Endothelial cell of umbilical vein (primary cell): ENCODE measurements at regions not wholly inside any gene's neighbourhood (a gene's known extent, or its start where the extent isn't known, plus 50 kb on each side); places are given as distances from the start of the nearest gene placed in this dataset.

Experiments
- BruUV-seq: library from RNA; stranded (reverse); fragments of 400-500 nt; replicated peaks from 2 replicates; lab custom pipeline; 2021; lab: Mats Ljungman, UMichigan
- CTCF ChIA-PET: fragments of 300-600, 350-600 bp; sonication (Branson Sonifier 250); formaldehyde crosslinking; loops from one replicate; lab custom pipeline; 2021; ENCODE audit warnings: antibody characterized with exemption, inconsistent platforms; lab: Charles Lee
- POLR2A ChIA-PET: fragments of 300-600, 350-600 bp; sonication (Branson Sonifier 250); formaldehyde crosslinking; loops from one replicate; lab custom pipeline; 2021; ENCODE audit warnings: antibody characterized with exemption, inconsistent platforms; lab: Charles Lee
- DNase-seq: peaks from one replicate; pipeline ENCODE4 v3.0.0-alpha.2; 2011; ENCODE audit warnings: low read depth, low spot score
- FAIRE-seq: peaks from 2 replicates; lab custom pipeline; 2011; peaks lifted over from hg19 to GRCh38; lab: Jason Lieb, UNC
- H2AFZ ChIP-seq: 2 replicates; pipeline ENCODE4 v1.6.0; 2012; ENCODE audit warnings: low read depth, low read length, control low read depth, inconsistent platforms
- H3K27ac ChIP-seq: 2 replicates; pipeline ENCODE4 v1.5.1; 2011; ENCODE audit warnings: low read depth, mild to moderate bottlenecking, control low read depth, low read length, moderate library complexity; ENCODE audit not compliant: insufficient read depth
- H3K27me3 ChIP-seq, 2 experiments: 2 replicates each; pipeline versions ENCODE4 v1.6.0 to v1.6.1; 2011; ENCODE audit warnings: low read length in 2 of 2, mixed read lengths in 1 of 2; ENCODE audit not compliant: control insufficient read depth in 2 of 2, insufficient read depth in 2 of 2
- H3K36me3 ChIP-seq, 2 experiments: 2 replicates in 1 of 2; 3 replicates in 1 of 2; pipeline ENCODE4 v1.5.1; 2011; ENCODE audit warnings: low read length in 2 of 2, mild to moderate bottlenecking in 1 of 2, moderate library complexity in 1 of 2; ENCODE audit not compliant: control insufficient read depth in 2 of 2, insufficient read depth in 2 of 2; ENCODE audit errors: extremely low read depth in 1 of 2
- H3K4me1 ChIP-seq: 3 replicates; pipeline ENCODE4 v1.5.1; 2011; ENCODE audit warnings: mild to moderate bottlenecking, low read length; ENCODE audit not compliant: control insufficient read depth, insufficient read depth; ENCODE audit errors: extremely low read depth
- H3K4me2 ChIP-seq: 2 replicates; pipeline ENCODE4 v1.6.1; 2011; ENCODE audit warnings: low read length, control low read depth, mixed read lengths; ENCODE audit not compliant: insufficient read depth
- H3K4me3 ChIP-seq, 3 experiments: fragments of 200-600 bp in 1 of 3; sonication (generic), shearing (Covaris generic) in 1 of 3; replicated peaks in 1 of 3; 2 replicates each; pipeline ENCODE4 v1.5.1; 2011 to 2016; ENCODE audit warnings: control low read depth in 3 of 3, low read length in 3 of 3, mild to moderate bottlenecking in 2 of 3, inconsistent platforms in 1 of 3, low read depth in 1 of 3, moderate library complexity in 1 of 3; ENCODE audit not compliant: insufficient read depth in 1 of 3
- H3K79me2 ChIP-seq: 2 replicates; pipeline ENCODE4 v1.6.0; 2012; ENCODE audit warnings: low read length, inconsistent platforms; ENCODE audit not compliant: control insufficient read depth, insufficient read depth
- H3K9ac ChIP-seq: replicated peaks from 2 replicates; pipeline ENCODE3; 2011; ENCODE audit warnings: low read length, control low read depth; ENCODE audit not compliant: insufficient read depth; ENCODE audit errors: extremely low read depth
- H3K9me1 ChIP-seq: replicated peaks from 3 replicates; pipeline ENCODE4 v1.6.0; 2011; ENCODE audit warnings: mild to moderate bottlenecking, low read length; ENCODE audit not compliant: control insufficient read depth, insufficient read depth; ENCODE audit errors: extremely low read depth
- H3K9me3 ChIP-seq: replicated peaks from 2 replicates; pipeline ENCODE4 v1.5.1; 2012; ENCODE audit warnings: low read length, inconsistent platforms; ENCODE audit not compliant: control insufficient read depth, insufficient read depth
- H4K20me1 ChIP-seq: replicated peaks from 2 replicates; pipeline ENCODE3; 2011; ENCODE audit warnings: mild to moderate bottlenecking, low read length; ENCODE audit not compliant: control insufficient read depth, insufficient read depth; ENCODE audit errors: extremely low read depth
- EZH2 ChIP-seq: IDR thresholded peaks from 2 replicates; pipeline ENCODE4 v1.6.1; 2012; ENCODE audit warnings: borderline replicate concordance, low read depth, mild to moderate bottlenecking, moderate library complexity, low read length, inconsistent platforms; ENCODE audit not compliant: severe bottlenecking
- FOS ChIP-seq: IDR thresholded peaks from 2 replicates; pipeline ENCODE4 v1.6.1; 2011; ENCODE audit warnings: mild to moderate bottlenecking, low read length, moderate library complexity, borderline replicate concordance; ENCODE audit not compliant: insufficient read depth
- GATA2 ChIP-seq: IDR thresholded peaks from 2 replicates; pipeline ENCODE4 v1.7.0; 2011; ENCODE audit warnings: low read depth, mild to moderate bottlenecking, moderate library complexity, mixed read lengths, low read length; ENCODE audit not compliant: insufficient read length, insufficient read depth
- JUN ChIP-seq: IDR thresholded peaks from 2 replicates; pipeline ENCODE4 v1.6.1; 2011; ENCODE audit warnings: borderline replicate concordance, low read depth; ENCODE audit not compliant: insufficient read length, insufficient read depth
- MYC ChIP-seq: IDR thresholded peaks from one replicate; pipeline ENCODE4 v1.6.1; 2011; ENCODE audit warnings: mild to moderate bottlenecking, low read depth, low read length
- POLR2A ChIP-seq: IDR thresholded peaks from 2 replicates; pipeline ENCODE4 v1.6.1; 2012; ENCODE audit warnings: low read depth, mild to moderate bottlenecking, control low read depth, low read length
- POLR2AphosphoS5 ChIP-seq: IDR thresholded peaks from 2 replicates; pipeline ENCODE4 v1.6.1; 2012; ENCODE audit warnings: low read depth, mild to moderate bottlenecking, control low read depth, low read length, moderate library complexity; ENCODE audit not compliant: insufficient read depth
- dilution Hi-C: fragments of 300-500 bp; cut with MboI; formaldehyde crosslinking; loops from one replicate; pipeline ENCODE4 v1.15.0; 2019; ENCODE audit warnings: low sequenced_read_pairs; ENCODE audit not compliant: extremely low pct_ligation_motif_present
- intact Hi-C: fragments of 100-400 bp; cut with micrococcal nuclease; formaldehyde crosslinking; loops from one replicate; pipeline ENCODE4 v1.10.0; 2022
- TF ChIP-seq, protein P1 (sequence below), 2 donors: IDR thresholded peaks; 1 replicate in 1 of 2; 2 replicates in 1 of 2; pipeline ENCODE4 v1.5.1; 2011; ENCODE audit warnings: low read length in 2 of 2, mild to moderate bottlenecking in 2 of 2, moderate library complexity in 2 of 2, control low read depth in 1 of 2, inconsistent platforms in 1 of 2, low read depth in 1 of 2; ENCODE audit not compliant: insufficient read depth in 1 of 2; ENCODE audit errors: extremely low read depth in 1 of 2
- TF ChIP-seq, protein P2 (sequence below): IDR thresholded peaks from 2 replicates; pipeline ENCODE4 v1.6.1; 2011; ENCODE audit not compliant: insufficient read depth, insufficient read length

DNA sequence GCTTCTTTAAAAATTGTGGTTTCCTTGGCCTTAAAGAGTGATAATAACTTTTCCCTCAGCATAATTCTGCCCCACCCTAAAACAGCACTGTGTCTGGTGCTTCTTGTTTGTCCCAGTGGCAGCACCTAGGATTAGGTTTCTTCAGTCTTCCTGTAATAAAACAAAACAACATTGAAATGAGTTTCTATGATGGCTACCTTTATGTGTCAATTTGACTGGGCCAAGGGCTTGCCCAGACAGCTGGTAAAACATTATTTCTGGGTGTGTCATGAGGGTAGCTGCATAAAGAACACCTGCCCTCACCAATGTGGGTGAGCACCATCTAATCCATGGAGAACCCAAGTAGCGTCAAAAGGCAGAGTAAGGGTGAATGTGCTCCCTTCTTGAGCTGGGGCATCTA is 117.8 kb downstream of the QRSL1 start:
- no peak overlapping the region for H3K9ac ChIP-seq
- H3K36me3 ChIP-seq: no peaks in the 10 kb centered on the region
- FAIRE-seq (no peak), DNase-seq (no peak)
- H3K4me3 ChIP-seq: no peak overlapping the region
- ChIA-PET POLR2A (no interaction called here), CTCF (no interaction called here)
- H3K9me3 ChIP-seq: no peaks in the 10 kb centered on the region
- dilution Hi-C loops (no loop called here), intact Hi-C loops (no loop called here)
- H4K20me1 ChIP-seq: no peaks in the 10 kb centered on the region
- no peak overlapping the region for H3K4me2 ChIP-seq
- no peaks in the 10 kb centered on the region for H3K27me3 ChIP-seq
- H3K27ac ChIP-seq: no peak overlapping the region
- no peaks in the 10 kb centered on the region for H3K4me1 ChIP-seq
- no peak overlapping the region for H2AFZ ChIP-seq
- TF ChIP-seq, protein P1, sequence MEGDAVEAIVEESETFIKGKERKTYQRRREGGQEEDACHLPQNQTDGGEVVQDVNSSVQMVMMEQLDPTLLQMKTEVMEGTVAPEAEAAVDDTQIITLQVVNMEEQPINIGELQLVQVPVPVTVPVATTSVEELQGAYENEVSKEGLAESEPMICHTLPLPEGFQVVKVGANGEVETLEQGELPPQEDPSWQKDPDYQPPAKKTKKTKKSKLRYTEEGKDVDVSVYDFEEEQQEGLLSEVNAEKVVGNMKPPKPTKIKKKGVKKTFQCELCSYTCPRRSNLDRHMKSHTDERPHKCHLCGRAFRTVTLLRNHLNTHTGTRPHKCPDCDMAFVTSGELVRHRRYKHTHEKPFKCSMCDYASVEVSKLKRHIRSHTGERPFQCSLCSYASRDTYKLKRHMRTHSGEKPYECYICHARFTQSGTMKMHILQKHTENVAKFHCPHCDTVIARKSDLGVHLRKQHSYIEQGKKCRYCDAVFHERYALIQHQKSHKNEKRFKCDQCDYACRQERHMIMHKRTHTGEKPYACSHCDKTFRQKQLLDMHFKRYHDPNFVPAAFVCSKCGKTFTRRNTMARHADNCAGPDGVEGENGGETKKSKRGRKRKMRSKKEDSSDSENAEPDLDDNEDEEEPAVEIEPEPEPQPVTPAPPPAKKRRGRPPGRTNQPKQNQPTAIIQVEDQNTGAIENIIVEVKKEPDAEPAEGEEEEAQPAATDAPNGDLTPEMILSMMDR (IDR thresholded peaks at IDR 0.05; ENCODE audit: extremely low read depth in 1 of 2, insufficient read depth in 1 of 2, low read depth in 1 of 2, low read length in 2 of 2): no peak
- TF ChIP-seq POLR2AphosphoS5 (no peak), EZH2 (no peak), MYC (no peak), JUN (no peak), GATA2 (no peak), POLR2A (no peak), FOS (no peak)
- TF ChIP-seq, protein P2, sequence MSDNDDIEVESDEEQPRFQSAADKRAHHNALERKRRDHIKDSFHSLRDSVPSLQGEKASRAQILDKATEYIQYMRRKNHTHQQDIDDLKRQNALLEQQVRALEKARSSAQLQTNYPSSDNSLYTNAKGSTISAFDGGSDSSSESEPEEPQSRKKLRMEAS: no peak
- H3K79me2 ChIP-seq: no peaks in the 10 kb centered on the region
- no TSS peak for BruUV-seq
- H3K9me1 ChIP-seq: no peaks in the 10 kb centered on the region
